ENCODE measurements at regions not wholly inside any gene's neighbourhood (a gene's known extent, or its start where the extent isn't known, plus 50 kb on each side); places are given as distances from the start of the nearest gene placed in this dataset.

DNA sequence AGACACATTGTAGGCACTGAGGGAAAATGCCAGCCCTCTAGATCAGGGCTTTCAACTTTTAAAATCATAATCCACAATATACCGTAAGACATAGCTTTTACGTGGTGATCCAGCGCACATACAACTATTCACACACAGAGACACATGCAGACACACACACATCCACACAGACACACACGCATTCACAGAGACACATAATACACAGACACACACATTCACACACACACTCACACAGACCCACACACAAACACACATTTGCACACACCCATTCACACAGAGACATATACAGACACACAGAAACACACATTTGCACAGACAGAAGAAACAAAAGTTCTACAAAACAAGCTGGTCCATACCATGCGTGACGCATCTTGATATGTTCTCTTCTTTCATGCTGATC, 244.5 kb downstream of the RHOU start:
- TF ChIP-seq ZNF572 (CRISPR knock-in tag; IDR thresholded peaks at IDR 0.05) (no peak), BCL3 (CRISPR knock-in tag; IDR thresholded peaks at IDR 0.05) (no peak), MLX (CRISPR knock-in tag; IDR thresholded peaks at IDR 0.05) (no peak), CREM (IDR thresholded peaks at IDR 0.05) (no peak), CREM (CRISPR knock-in tag; IDR thresholded peaks at IDR 0.05) (no peak), POLR2A (IDR thresholded peaks at IDR 0.05; ENCODE audit: insufficient read depth in 1 of 2, low read depth in 2 of 2, low read length in 2 of 2) (no peak), JUND (CRISPR knock-in tag; IDR thresholded peaks at IDR 0.05) (no peak), ZNF260 (CRISPR knock-in tag; IDR thresholded peaks at IDR 0.05; ENCODE audit: borderline replicate concordance, low read depth) (no peak), MLLT10 (CRISPR knock-in tag; IDR thresholded peaks at IDR 0.05) (no peak), TARDBP (CRISPR knock-in tag; IDR thresholded peaks at IDR 0.05) (no peak), MAFF (IDR thresholded peaks at IDR 0.05; ENCODE audit: low read depth, low read length) (no peak)
- TF ChIP-seq, protein P1, sequence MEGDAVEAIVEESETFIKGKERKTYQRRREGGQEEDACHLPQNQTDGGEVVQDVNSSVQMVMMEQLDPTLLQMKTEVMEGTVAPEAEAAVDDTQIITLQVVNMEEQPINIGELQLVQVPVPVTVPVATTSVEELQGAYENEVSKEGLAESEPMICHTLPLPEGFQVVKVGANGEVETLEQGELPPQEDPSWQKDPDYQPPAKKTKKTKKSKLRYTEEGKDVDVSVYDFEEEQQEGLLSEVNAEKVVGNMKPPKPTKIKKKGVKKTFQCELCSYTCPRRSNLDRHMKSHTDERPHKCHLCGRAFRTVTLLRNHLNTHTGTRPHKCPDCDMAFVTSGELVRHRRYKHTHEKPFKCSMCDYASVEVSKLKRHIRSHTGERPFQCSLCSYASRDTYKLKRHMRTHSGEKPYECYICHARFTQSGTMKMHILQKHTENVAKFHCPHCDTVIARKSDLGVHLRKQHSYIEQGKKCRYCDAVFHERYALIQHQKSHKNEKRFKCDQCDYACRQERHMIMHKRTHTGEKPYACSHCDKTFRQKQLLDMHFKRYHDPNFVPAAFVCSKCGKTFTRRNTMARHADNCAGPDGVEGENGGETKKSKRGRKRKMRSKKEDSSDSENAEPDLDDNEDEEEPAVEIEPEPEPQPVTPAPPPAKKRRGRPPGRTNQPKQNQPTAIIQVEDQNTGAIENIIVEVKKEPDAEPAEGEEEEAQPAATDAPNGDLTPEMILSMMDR (CRISPR knock-in tag; IDR thresholded peaks at IDR 0.05) = no peak

Measured in HepG2 (cell line).